RCC 7860 (cell line): ENCODE measurements at regions not wholly inside any gene's neighbourhood (a gene's known extent, or its start where the extent isn't known, plus 50 kb on each side); places are given as distances from the start of the nearest gene placed in this dataset.
"Not testable (repeated sequence)": the region's sequence is repeated elsewhere in the genome, so short reads cannot be mapped to it uniquely, and the experiment has no call there.

ENCODE experiments used
- DNase-seq: peaks from one replicate; pipeline ENCODE4 v3.0.0-alpha.2; 2015; ENCODE audit warnings: low spot score
- FAIRE-seq: peaks from 2 replicates; lab custom pipeline; 2012; peaks lifted over from hg19 to GRCh38; lab: Jason Lieb, UNC

DNA sequence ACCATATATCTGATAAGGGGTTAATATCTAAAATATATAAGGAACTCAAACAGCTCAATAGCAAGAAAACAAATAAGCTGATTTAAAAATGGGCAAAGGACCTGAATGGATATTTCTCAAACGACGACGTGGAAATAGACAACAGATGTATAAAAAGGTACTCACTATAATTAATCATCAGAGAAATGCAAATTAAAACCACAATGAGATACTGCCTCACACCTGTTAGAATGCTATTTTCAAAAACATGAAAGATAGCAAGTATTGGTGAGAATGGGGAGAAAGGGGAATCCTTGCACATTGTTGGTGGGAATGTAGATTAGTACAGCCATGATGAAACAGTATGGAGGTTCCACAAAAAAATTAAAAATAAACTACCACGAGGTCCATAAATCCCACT is 163.2 kb downstream of the DKK1 start:
- FAIRE-seq: no peak

DNA sequence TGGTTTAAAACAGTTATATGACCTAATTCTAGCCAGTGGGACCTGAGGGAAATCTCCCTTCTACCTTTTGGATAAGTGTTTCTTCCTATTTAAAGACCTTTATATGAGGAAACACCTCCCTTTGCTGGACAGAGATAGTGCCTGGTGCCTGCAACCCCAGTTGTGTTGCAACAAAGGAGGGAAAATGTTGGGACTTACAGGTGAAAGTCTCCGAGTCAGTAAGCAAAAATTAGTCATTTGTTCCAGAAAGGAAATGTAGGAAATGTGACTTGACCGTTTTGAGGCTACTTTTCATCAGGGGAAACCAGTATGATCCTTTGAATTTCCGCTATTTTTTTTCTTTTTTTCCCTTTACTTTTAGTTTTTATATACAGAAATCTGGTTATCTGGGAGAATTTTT is 165.5 kb downstream of the DKK1 start:
- FAIRE-seq (no peak), DNase-seq (no peak)

More for the DNA sequence above, 163.2 kb downstream of the DKK1 start:
- no peak for DNase-seq

DNA sequence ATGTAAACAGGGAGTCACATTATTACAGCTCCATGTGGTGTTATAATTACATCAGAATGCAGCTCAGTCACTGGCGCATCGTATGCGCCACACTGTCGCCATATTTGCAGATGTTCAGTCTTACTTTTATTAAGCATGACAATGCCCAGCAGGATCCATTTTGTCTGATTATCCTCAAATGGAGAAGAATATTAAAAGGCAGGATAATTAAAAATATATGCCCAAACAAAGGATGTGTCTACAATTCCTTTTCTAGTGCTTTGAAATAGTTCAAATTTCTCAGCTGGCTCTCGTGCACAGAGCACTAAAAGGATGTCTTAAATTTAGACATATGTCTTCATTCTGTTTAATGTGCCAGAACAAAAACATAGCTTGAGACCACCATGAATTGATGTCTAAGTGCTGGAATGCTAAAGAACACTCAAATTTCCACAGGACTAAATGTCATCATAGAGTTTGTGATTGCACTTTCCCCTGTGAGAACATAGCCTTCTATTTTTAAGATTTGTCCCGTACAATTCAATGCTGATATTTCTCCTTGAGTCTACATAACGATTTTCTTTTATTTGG is 168.0 kb downstream of the DKK1 start:
- FAIRE-seq: no peak
- DNase-seq: no peak

DNA sequence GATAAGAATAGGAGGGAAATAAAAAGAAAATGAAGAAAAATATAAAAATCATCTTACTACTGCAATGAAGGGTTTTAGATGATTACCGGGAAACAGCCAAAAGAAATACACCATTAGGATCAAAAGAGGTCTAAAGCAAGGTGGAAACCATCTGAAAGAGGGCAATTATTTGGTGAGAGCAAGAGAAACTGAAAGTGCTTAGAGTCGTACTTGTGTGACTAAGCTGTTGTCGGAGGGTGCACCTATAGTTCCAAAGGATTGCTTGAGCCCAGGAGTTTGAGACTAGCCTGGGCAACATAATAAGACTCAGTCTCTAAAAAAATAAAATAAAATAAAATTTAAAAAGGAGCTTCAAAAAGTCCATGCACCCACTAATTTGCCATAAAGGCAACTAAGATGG is 169.5 kb downstream of the DKK1 start:
- no peak for DNase-seq
- no peak for FAIRE-seq

DNA sequence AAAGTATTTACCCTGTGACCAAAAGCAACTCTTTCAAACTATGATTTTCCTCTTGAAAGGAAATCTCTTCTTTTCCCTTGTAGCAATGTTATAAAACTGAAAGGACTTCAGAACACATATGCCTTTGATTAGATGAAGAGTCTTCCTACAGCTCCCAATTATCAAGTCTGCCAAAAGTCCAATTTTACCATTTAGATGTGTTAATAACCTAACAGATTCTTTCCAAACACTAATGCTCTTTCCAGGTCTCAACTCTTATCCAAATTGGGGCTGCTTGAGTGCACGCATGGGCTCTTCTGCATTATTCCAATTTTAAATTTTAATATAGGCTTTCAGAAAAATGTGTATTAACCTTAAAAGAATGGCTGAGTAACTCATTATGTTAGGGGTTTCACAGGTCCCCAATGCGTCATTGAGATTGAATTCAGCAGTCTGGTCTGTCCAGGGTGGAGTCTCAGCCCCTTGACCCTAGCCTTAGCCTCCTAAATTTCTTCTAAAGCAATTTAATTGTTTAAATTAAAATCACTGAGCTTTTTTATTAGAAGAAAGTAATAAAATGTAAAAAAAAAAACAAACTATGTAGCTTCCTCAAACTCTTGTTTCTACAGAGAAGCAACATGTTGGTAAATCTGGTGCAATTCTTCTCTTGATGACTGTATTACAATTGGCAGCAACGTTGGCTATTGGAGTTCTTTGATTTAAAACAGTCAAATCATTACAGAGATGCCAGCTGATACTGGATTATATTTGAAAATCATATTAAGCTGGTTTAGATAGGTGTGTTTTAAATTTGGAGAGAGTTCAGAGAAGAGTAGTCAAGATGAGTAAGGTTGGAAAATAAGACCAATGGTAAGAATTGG is 170.4 kb downstream of the DKK1 start:
- DNase-seq: no peak
- FAIRE-seq: no peak

DNA sequence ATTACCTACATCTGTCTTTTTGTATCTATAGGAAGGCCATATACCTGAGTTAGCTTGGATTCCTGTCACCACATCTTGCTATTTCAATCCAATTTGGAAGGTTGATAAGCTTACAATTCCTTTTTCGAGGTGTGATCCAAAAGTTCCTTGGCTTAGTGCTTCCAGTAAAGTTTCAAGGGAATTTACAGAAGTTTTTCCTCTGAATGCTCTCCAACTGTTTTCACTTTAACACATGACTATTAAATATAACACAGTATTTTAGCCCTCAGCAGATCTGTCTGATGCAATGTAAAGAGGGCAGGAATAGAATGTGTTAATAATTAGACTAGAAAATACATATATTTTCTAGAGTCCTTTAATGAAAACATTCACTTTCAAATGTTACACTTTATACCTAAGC is 171.4 kb downstream of the DKK1 start:
- FAIRE-seq: no peak
- no peak for DNase-seq

DNA sequence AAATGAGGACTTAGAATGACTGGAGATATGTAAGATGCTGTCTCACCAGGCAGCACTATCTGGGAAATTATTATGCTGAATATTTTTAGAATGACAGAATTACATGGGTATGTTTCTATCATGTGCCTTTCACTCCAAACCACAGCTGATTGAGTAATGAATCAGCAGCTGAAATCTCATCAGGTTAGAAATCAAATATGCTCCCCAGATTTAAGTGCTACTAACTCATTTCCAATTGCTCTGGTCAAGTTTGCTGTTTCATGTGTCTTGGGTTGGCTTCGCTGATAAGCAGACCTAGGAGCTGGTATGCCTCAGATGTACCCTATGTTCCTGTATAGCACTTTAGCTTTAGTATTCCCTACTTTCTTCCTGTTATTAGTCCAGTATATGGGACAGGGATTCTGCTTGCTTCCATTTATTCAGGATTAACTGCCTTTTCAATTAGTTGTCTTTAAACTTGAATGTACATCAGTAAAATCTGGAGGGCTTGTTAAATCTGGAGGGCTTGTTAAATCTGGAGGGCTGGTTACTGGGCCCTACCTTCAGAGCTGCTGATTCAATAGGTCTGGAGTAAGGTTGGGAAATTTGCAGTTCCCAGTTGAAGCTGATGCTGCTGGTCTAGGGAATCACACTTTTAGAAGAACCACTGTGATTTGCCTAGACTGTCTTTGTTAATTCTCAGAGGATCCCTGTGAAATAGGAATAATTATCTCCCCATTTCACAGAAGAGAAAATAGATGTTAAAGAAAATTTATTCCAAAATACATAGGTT is 172.9 kb downstream of the DKK1 start:
- FAIRE-seq: peak; percentile 88
- DNase-seq: peak; percentile 89

DNA sequence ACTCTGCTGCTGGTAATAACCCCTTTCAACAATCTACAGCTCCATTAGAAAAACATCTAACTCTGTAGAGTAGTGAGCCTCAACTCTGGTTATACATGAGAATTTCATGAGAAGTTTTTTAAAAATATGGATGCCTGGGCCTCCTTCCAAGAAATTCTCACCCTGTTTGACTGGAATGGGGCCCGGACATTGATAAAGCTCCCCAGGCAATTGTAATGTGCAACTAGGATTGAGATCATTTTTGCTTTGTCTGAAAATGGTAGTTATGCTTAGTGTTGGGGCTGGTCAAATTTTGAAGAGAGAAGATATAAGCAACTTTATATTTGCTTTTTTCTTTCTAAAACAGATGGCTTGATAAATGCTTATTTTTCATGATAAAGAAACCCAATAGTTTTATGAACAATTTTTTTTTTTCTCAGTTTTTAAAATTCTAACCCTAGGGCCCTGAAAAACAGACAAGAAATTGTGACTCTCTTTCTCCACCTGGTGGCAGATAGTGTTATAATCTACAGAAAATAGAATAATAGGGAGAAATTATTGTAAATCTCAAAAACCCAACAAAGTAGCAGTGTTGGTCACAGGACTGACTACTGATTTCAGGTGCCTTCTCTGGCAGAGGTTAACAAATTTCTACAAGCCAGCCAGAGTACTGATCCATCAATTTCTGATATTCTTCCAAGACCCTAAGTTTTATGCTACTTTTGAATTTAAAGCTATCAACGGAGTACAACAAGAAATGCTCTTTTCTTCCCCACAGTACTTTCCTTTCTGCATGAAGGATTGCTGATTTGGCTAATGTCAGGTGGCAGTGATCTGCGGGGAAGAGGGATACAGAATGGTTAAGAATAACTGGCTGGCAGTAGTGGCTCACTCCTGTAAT is 174.8 kb downstream of the DKK1 start:
- no peak for DNase-seq
- peak; percentile 74 for FAIRE-seq

DNA sequence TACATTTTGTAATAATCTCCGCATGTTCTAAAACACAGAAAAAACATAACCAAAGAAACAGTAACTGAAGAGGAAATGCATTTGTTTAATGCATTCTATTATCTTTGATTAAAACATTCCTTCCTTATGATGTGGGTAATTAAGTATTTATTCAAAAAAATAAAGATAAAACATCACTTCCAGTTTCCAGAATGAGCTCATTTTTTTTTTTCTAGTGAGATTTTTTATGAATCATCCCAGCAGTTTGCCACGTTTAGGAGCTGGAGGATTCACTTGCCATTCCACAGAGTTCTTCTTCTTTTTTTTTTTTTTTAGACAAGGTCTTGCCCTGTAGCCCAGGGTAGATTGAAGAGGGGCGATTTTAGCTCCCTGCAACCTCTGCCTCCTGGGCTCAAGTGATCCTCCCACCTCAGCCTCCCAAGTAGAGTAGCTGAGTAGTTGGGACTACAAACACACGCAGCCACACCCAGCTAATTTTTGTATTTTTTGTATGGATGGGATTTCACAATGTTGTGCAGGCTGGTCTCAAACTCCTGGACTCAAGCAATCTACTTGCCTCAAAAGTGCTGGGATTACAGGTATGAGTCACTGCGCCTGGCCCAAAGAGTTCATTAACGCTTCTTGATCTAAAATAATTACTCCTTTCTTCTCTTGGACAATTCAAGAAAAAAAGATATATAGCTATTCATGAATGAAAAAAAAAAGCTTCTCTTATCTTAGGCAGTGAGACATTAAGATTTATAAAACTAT is 177.3 kb downstream of the DKK1 start:
- FAIRE-seq (no peak), DNase-seq (no peak)

DNA sequence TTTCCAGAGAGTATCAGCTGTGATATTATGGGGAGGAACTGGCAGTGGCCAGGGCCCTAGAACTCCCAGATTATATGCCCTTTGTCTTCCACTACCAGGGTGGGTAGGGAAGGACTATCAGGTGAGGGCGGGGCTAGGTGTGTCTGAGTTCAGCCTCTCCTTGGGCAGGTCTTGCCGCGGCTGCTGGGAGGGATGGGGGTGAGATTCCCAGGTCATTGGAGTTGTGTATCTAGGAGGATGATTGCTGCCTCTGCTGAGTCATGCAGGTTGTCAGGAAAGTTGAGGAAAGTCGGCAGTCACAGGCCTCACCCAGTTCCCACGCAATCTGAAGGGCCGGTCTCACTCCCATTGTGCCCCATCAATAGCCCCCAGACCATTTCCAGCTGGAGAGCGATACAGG is 185.2 kb downstream of the DKK1 start:
- FAIRE-seq (no peak), DNase-seq (no peak)

DNA sequence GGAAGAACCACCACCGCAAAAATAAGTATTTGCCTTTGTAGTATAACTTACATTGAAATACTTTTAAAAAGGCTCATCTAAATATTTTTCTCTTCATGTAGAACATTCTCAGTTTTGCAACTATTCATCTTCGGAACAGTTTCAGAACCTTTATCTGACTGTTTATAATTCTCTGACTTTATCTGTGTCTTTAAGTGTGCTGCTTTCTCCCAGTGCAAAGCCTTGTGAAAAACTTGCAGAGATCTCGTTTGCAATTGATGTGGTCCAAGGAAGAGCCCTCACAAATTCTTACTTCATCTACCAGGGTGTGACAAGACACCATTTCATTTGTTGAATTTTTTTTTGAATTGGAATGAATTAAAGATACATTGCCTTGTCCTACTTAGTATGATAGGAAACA is 186.4 kb downstream of the DKK1 start:
- DNase-seq (no peak), FAIRE-seq (no peak)

DNA sequence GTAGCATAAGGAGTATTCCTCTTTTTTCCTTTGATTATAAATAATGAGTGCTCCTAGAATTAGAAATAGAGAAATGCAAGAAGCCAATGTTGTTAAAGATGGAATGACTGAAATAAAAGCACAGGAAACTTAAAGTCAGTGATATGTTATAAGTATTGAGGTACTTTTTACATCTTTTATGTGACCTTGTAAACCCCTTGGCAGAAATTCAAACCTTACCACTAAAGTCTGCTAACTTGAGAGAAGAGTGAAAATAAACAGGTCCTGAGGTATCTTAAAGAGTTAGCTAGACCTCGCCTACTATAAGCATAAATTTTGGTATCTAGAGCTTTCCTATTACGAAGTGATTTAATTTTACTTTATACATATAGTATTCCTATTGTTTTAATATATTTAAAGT is 188.2 kb downstream of the DKK1 start:
- no peak for FAIRE-seq
- DNase-seq: no peak

DNA sequence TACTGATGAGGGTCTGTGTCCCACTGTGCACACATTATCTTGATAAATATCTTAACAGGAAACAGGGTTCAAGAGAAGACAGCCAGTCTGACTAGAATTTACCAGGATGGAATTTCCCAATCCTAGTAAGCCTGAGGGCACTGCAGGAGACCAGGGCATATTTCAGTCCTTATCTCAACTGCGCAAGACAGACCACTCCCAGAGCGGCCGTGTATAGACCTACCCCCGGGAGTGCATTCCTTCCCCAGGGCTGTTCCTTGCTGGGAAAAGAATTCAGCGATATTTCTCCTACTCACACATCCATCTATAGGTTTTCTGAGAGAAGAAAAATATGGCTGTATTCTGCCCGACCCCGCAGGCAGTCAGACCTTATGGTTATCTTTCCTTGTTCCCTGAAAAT is 191.3 kb downstream of the DKK1 start:
- FAIRE-seq, DNase-seq: not testable (repeated sequence)

DNA sequence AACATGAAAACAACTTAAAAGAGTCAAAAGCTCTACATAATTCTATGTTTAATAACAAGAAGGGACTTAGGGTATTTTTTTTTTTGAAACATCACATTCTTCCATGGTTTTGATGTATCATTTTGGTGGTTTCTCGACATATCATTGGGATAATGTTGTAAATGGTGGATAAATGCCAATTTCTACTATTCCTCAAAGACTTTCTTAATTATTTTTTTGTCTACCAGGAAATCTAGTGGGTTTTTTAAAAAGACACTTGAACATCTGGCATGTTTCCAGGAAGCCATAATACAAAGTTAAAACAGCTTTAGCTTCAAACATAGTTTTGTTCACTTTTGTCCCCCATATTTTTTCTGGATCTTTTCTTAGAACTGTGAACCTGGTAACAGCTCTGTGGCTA is 200.4 kb downstream of the DKK1 start:
- DNase-seq: no peak
- FAIRE-seq: no peak

DNA sequence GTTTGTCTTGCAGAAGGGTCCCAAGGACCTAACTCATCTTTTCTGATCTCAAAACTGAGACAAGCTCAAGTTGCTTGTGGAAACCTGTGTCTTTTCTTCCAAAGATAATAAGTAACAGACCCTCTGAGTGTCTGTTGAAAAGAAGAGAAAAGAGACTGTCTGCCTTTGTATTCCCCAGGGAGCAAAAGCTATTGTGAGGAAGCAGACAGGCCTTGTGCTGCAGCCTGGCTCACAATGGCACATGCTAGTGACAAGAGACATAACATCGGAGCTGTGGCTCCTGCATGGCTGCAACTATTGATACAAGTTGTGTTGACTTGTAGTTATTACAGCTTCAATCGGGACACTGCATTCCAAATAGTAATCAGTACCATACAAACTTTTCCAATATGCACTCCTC is 202.9 kb downstream of the DKK1 start:
- DNase-seq (no peak), FAIRE-seq (no peak)

DNA sequence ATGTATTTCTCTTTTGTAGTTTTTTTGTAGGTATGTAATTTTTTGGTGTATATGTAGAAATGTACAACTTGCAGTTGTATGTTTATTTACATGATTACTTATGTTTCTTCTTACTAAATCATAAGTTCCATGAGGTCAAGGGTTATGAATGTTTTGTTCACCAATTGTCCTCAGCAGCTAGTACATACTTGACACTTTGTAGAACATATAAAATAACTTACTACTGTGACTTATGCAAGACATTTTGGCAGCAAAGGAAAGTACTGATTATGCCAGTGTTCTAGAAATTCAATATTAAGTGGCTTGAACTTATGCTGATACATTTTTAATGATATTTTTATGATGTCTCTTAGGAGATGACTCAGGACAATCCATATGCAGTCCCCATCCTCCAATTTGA is 209.6 kb downstream of the DKK1 start:
- no peak for FAIRE-seq

DNA sequence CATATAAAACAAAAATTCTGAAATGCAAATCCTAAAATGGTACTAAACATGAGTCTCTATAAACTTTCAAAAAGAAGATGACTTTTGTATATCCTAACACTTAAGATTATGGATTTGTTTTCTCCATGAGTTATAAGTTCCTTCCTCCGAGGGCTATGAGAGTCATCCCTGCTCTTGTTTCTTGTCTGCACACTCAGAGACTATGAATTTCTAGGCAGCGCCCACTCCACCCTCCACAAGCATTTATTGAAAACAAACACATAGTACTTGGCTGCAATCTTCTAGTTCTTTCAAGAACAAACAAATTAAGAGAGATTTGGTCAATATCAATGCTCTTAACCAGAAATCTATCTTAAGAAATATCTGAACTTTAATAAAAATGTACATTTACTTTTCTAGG is 211.7 kb downstream of the DKK1 start:
- DNase-seq: no peak
- no peak for FAIRE-seq

More for the DNA sequence above, 209.6 kb downstream of the DKK1 start:
- DNase-seq: no peak

DNA sequence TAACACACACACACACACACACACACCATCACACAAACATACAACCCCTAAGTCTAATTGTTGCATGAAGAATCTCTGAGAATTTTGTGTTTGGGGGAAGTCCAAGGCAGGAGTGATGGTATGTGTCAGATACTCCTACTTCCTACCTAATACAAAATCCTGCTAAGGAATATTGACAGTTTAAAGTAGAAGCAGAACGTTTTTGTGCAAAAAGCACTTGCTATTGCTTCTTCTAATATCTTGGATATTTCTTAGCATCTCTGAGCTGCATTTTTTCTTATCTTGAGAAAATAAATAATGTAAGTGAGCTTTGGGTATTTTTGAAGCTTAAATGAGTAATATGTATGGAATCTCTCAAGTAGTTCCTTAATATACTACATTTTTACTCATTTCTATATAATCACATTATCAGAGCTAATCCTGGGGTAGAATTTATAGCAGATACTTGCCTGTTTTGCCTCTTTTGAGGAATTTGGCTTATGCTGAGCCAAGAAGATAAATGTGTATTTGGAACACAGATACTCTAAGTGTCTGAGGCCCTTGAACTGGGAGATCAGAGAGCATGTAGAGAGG is 212.3 kb downstream of the DKK1 start:
- no peak for FAIRE-seq
- DNase-seq: no peak

DNA sequence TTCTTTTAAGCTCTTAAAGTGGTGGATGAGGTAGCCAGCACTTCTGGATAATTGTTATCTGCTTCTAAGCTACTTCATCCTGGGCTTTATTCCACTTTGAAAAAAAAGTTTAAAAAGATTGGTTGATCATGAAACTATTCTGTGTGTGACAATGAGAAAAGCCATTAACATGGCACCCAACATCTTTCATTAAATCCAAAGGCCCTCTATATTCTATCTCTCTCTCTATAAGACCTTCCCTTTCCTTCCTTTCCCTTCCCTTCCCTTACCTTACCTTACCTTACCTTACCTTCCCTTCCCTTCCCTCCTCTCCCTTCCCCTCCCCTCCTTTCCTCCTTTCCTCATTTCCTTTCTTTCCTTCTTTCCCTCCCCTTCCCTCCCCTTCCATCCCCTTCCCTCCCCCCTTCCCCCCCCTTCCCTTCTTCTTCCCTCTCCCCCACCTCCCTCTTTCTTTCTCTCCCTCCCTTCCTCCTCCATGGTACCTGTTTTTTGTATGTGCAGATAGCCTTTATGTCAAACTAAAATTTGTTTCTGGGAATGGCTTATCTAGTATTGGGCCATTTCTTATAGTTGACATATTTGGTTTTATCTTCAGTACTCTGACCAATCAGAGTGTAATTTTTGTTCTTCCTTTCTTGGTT is 218.7 kb downstream of the DKK1 start:
- FAIRE-seq (no peak), DNase-seq (no peak)
